Mucosa of rectum (tissue), 2 donors: ENCODE measurements at regions not wholly inside any gene's neighbourhood (a gene's known extent, or its start where the extent isn't known, plus 50 kb on each side); places are given as distances from the start of the nearest gene placed in this dataset.

ENCODE experiments used
- H3K27ac ChIP-seq, 2 donors: one replicate each; pipeline ENCODE4 v1.7.0; 2013; ENCODE audit warnings: inconsistent platforms in 2 of 2, low read depth in 2 of 2, low read length in 2 of 2
- H3K27me3 ChIP-seq, 2 donors: one replicate each; pipeline ENCODE4 v1.7.0; 2013; ENCODE audit warnings: low read length in 2 of 2; ENCODE audit not compliant: control insufficient read depth in 2 of 2, insufficient read depth in 2 of 2
- H3K36me3 ChIP-seq, 2 donors: one replicate each; pipeline ENCODE4 v1.7.0; 2013; ENCODE audit warnings: low read length in 2 of 2; ENCODE audit not compliant: control insufficient read depth in 2 of 2, insufficient read depth in 2 of 2
- H3K4me1 ChIP-seq, 2 donors: one replicate each; pipeline ENCODE4 v1.7.0; 2013; ENCODE audit warnings: low read length in 2 of 2, mild to moderate bottlenecking in 1 of 2; ENCODE audit not compliant: control insufficient read depth in 2 of 2, insufficient read depth in 2 of 2
- H3K4me3 ChIP-seq, 2 donors: one replicate each; pipeline ENCODE4 v1.7.0; 2013; ENCODE audit warnings: low read length in 2 of 2
- H3K9ac ChIP-seq, 2 donors: one replicate each; pipeline ENCODE4 v1.7.0; 2013; ENCODE audit warnings: low read length in 2 of 2, low read depth in 1 of 2, mild to moderate bottlenecking in 1 of 2
- H3K9me3 ChIP-seq, 2 donors: one replicate each; pipeline ENCODE4 v1.7.0; 2013; ENCODE audit warnings: low read length in 2 of 2; ENCODE audit not compliant: control insufficient read depth in 2 of 2
- donor health status: healthy.
- donor health status: Normal muscosa, but diverticular disease.

GRCh38 chr6:14448246-14448645 is 330.7 kb downstream of the CD83 start:
- Histone ChIP-seq H3K9me3 (no peaks in the 10 kb centered on the region), H3K4me1 (peaks cover 0 to 6% of the 10 kb centered on the region in 2 donors), H3K27ac (no peak overlapping the region), H3K4me3 (no peak overlapping the region), H3K9ac (no peak overlapping the region), H3K36me3 (no peaks in the 10 kb centered on the region), H3K27me3 (no peaks in the 10 kb centered on the region)

- no peak overlapping the region for H3K9ac ChIP-seq
- H3K27me3 ChIP-seq, result no peaks in the 10 kb centered on the region
- no peak overlapping the region for H3K4me3 ChIP-seq
- no peaks in the 10 kb centered on the region for H3K36me3 ChIP-seq
- no peaks in the 10 kb centered on the region for H3K9me3 ChIP-seq
- H3K27ac ChIP-seq, result no peak overlapping the region
- peaks cover 0 to 17% of the 10 kb centered on the region in 2 donors for H3K4me1 ChIP-seq
These were observed 332.5 kb downstream of the CD83 start for GRCh38 chr6:14450133-14450504.

GRCh38 chr6:14450578-14450977 is 333.0 kb downstream of the CD83 start:
- Histone ChIP-seq H3K27me3 (no peaks in the 10 kb centered on the region), H3K4me3 (no peak overlapping the region), H3K27ac (no peak overlapping the region), H3K9ac (no peak overlapping the region), H3K9me3 (no peaks in the 10 kb centered on the region), H3K4me1 (peaks cover 0 to 17% of the 10 kb centered on the region in 2 donors), H3K36me3 (no peaks in the 10 kb centered on the region)

GRCh38 chr6:14451594-14452374 is 334.2 kb downstream of the CD83 start:
- Histone ChIP-seq H3K27ac (no peak overlapping the region), H3K4me1 (peaks cover 0 to 17% of the 10 kb centered on the region in 2 donors), H3K9ac (no peak overlapping the region), H3K36me3 (no peaks in the 10 kb centered on the region), H3K9me3 (no peaks in the 10 kb centered on the region), H3K4me3 (no peak overlapping the region), H3K27me3 (no peaks in the 10 kb centered on the region)

GRCh38 chr6:14452567-14453527 is 335.3 kb downstream of the CD83 start:
- no peaks in the 10 kb centered on the region for H3K9me3 ChIP-seq
- H3K36me3 ChIP-seq, result no peaks in the 10 kb centered on the region
- no peak overlapping the region for H3K9ac ChIP-seq
- peaks cover 0 to 17% of the 10 kb centered on the region in 2 donors for H3K4me1 ChIP-seq
- no peak overlapping the region for H3K27ac ChIP-seq
- H3K4me3 ChIP-seq, result no peak overlapping the region
- H3K27me3 ChIP-seq, result no peaks in the 10 kb centered on the region

GRCh38 chr6:14453712-14454472 is 336.3 kb downstream of the CD83 start:
- H3K27me3 ChIP-seq, result no peaks in the 10 kb centered on the region
- H3K27ac ChIP-seq, result peak overlapping the region in 1 of 2 donors; percentile 58
- H3K9me3 ChIP-seq, result no peaks in the 10 kb centered on the region
- no peak overlapping the region for H3K4me3 ChIP-seq
- H3K9ac ChIP-seq, result no peak overlapping the region
- H3K4me1 ChIP-seq, result peaks cover 0 to 17% of the 10 kb centered on the region in 2 donors
- H3K36me3 ChIP-seq, result no peaks in the 10 kb centered on the region

- no peak overlapping the region for H3K9ac ChIP-seq
- no peaks in the 10 kb centered on the region for H3K27me3 ChIP-seq
- no peak overlapping the region for H3K4me3 ChIP-seq
- H3K9me3 ChIP-seq, result no peaks in the 10 kb centered on the region
- peaks cover 0 to 17% of the 10 kb centered on the region in 2 donors for H3K4me1 ChIP-seq
- no peaks in the 10 kb centered on the region for H3K36me3 ChIP-seq
- peak overlapping the region in 1 of 2 donors; percentile 27 for H3K27ac ChIP-seq
These were observed 336.9 kb downstream of the CD83 start for GRCh38 chr6:14454473-14454775.

- no peaks in the 10 kb centered on the region for H3K36me3 ChIP-seq
- H3K27ac ChIP-seq, result no peak overlapping the region
- H3K4me1 ChIP-seq, result peaks cover 0 to 15% of the 10 kb centered on the region in 2 donors
- H3K27me3 ChIP-seq, result no peaks in the 10 kb centered on the region
- no peaks in the 10 kb centered on the region for H3K9me3 ChIP-seq
- no peak overlapping the region for H3K4me3 ChIP-seq
- no peak overlapping the region for H3K9ac ChIP-seq
These were observed 337.9 kb downstream of the CD83 start for GRCh38 chr6:14455427-14455826.

GRCh38 chr6:14455876-14456648 is 338.5 kb downstream of the CD83 start:
- Histone ChIP-seq H3K27ac (no peak overlapping the region), H3K9me3 (no peaks in the 10 kb centered on the region), H3K27me3 (no peaks in the 10 kb centered on the region), H3K4me3 (no peak overlapping the region), H3K36me3 (no peaks in the 10 kb centered on the region), H3K9ac (no peak overlapping the region), H3K4me1 (peaks cover 0 to 15% of the 10 kb centered on the region in 2 donors)
